Suprapubic skin (tissue), 4 donors: ENCODE measurements at regions not wholly inside any gene's neighbourhood (a gene's known extent, or its start where the extent isn't known, plus 50 kb on each side); places are given as distances from the start of the nearest gene placed in this dataset.
A peak's percentile ranks its signal among the peaks of the same experiment; 100 is the strongest.

Experiments used
- DNase-seq, 2 donors: peaks; one replicate each; pipeline ENCODE4 v3.0.0-alpha.2; 2019; ENCODE audit warnings: low spot score in 2 of 2
- H3K27ac ChIP-seq: fragments of 200-600 bp; sonication (generic); one replicate; pipeline ENCODE4 v1.5.1; 2019
- H3K27me3 ChIP-seq: fragments of 200-600 bp; sonication (generic); one replicate; pipeline ENCODE4 v1.5.1; 2019
- H3K36me3 ChIP-seq: fragments of 200-600 bp; sonication (generic); one replicate; pipeline ENCODE4 v1.5.1; 2019
- H3K4me1 ChIP-seq: fragments of 200-600 bp; sonication (generic); one replicate; pipeline ENCODE4 v1.5.1; 2019
- H3K4me3 ChIP-seq: fragments of 200-600 bp; sonication (generic); one replicate; pipeline ENCODE4 v1.5.1; 2019; ENCODE audit warnings: mild to moderate bottlenecking
- H3K9me3 ChIP-seq: fragments of 200-600 bp; sonication (generic); one replicate; pipeline ENCODE4 v1.5.1; 2019
- CTCF ChIP-seq, 2 donors: fragments of 200-600 bp in 1 of 2; fragments of 450-650 bp in 1 of 2; sonication (generic) in 1 of 2; IDR thresholded peaks; one replicate each; pipeline ENCODE4 v1.5.1; 2016 to 2019; ENCODE audit warnings: antibody characterized with exemption in 2 of 2, mild to moderate bottlenecking in 1 of 2, moderate library complexity in 1 of 2
- EP300 ChIP-seq: sonication (generic); formaldehyde crosslinking; IDR thresholded peaks from one replicate; pipeline ENCODE4 v1.6.1; 2017; ENCODE audit warnings: antibody characterized with exemption
- POLR2A ChIP-seq, 2 donors: fragments of 450-650 bp; IDR thresholded peaks; one replicate each; pipeline ENCODE4 v1.6.1; 2017; ENCODE audit warnings: antibody characterized with exemption in 2 of 2, mild to moderate bottlenecking in 2 of 2, moderate library complexity in 2 of 2
- POLR2AphosphoS5 ChIP-seq, 3 donors: sonication (generic); formaldehyde crosslinking; IDR thresholded peaks; one replicate each; pipeline ENCODE4 v1.6.1; 2017; ENCODE audit warnings: antibody characterized with exemption in 3 of 3
- WGBS: methylation state at CpG from one replicate; pipeline ENCODE4 v1.1.5; 2018; 5-methylcytosine and 5-hydroxymethylcytosine counted together

DNA sequence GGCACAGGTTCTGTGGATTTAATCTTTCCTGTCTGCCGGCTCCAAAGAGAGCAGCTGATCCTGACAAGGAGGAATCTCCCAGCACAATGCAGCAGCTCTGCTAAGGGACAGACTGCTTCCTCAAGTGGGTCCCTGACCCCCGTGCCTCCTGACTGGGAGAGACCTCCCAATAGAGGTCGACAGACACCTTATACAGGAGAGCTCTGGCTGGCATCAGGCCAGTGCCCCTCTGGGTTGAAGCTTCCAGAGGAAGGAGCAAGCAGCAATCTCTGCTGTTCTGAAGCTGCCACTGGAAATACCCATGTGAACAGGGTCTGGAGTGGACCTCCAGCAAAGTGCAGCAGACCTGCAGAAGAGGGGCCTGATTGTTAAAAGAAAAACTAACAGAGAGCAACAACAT lies 630.2 kb upstream of the FTMT start:
- TF ChIP-seq EP300 (no peak), POLR2A (IDR thresholded peaks at IDR 0.05) (no peak), CTCF (IDR thresholded peaks at IDR 0.05) (no peak), POLR2AphosphoS5 (IDR thresholded peaks at IDR 0.05) (no peak)
- DNase-seq: peak in 1 of 2 donors; percentile 33
- H3K4me3 ChIP-seq: no peak overlapping the region
- WGBS: no CpG with 5 or more reads among the region's 3 CpGs
- H3K4me1 ChIP-seq: no peaks in the 10 kb centered on the region
- H3K27me3 ChIP-seq: no peaks in the 10 kb centered on the region
- no peaks in the 10 kb centered on the region for H3K36me3 ChIP-seq
- no peaks in the 10 kb centered on the region for H3K9me3 ChIP-seq
- H3K27ac ChIP-seq: no peak overlapping the region

DNA sequence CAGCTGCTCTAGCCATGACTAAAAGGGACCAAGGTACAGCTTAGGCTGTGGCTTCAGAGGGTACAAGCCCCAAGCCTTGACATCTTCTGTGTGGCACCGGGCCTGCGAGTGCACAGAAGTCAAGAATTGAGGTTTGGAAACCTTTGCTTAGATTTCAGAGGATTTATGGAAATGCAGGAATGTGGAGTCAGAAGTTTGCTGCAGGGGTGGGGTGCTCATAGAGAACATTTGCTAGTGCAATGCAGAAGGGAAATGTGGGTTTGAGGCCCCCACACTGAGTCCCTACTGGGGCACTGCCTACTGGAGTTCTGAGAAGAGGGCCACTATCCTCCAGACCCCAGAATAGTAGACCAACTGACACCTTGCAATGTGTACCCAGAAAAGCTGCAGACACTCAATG lies 624.9 kb upstream of the FTMT start:
- Histone ChIP-seq H3K4me1 (no peaks in the 10 kb centered on the region), H3K27me3 (no peaks in the 10 kb centered on the region), H3K9me3 (no peaks in the 10 kb centered on the region), H3K36me3 (no peaks in the 10 kb centered on the region), H3K27ac (no peak overlapping the region), H3K4me3 (no peak overlapping the region)
- TF ChIP-seq POLR2A (IDR thresholded peaks at IDR 0.05): no peak
- no peak for TF ChIP-seq POLR2AphosphoS5 (IDR thresholded peaks at IDR 0.05)
- TF ChIP-seq CTCF (IDR thresholded peaks at IDR 0.05): no peak
- TF ChIP-seq EP300: no peak
- DNase-seq: no peak
- WGBS: 45% methylated on average over 2 of the region's 2 CpGs

GRCh38 chr5:121239951-121240350 lies 611.7 kb upstream of the FTMT start:
- Histone ChIP-seq H3K4me1 (no peaks in the 10 kb centered on the region), H3K27ac (no peak overlapping the region), H3K27me3 (no peaks in the 10 kb centered on the region), H3K9me3 (no peaks in the 10 kb centered on the region), H3K4me3 (no peak overlapping the region), H3K36me3 (no peaks in the 10 kb centered on the region)
- DNase-seq: no peak
- no peak for TF ChIP-seq CTCF (IDR thresholded peaks at IDR 0.05)
- TF ChIP-seq POLR2AphosphoS5 (IDR thresholded peaks at IDR 0.05): no peak
- no peak for TF ChIP-seq POLR2A (IDR thresholded peaks at IDR 0.05)
- no peak for TF ChIP-seq EP300

GRCh38 chr5:121246971-121247370 lies 604.7 kb upstream of the FTMT start:
- 69% methylated on average over 3 of the region's 3 CpGs for WGBS
- Histone ChIP-seq H3K9me3 (no peaks in the 10 kb centered on the region), H3K36me3 (no peaks in the 10 kb centered on the region), H3K27ac (no peak overlapping the region), H3K27me3 (no peaks in the 10 kb centered on the region), H3K4me1 (no peaks in the 10 kb centered on the region), H3K4me3 (no peak overlapping the region)
- DNase-seq: no peak
- no peak for TF ChIP-seq CTCF (IDR thresholded peaks at IDR 0.05)
- TF ChIP-seq EP300: no peak
- TF ChIP-seq POLR2A (IDR thresholded peaks at IDR 0.05): no peak
- no peak for TF ChIP-seq POLR2AphosphoS5 (IDR thresholded peaks at IDR 0.05)

DNA sequence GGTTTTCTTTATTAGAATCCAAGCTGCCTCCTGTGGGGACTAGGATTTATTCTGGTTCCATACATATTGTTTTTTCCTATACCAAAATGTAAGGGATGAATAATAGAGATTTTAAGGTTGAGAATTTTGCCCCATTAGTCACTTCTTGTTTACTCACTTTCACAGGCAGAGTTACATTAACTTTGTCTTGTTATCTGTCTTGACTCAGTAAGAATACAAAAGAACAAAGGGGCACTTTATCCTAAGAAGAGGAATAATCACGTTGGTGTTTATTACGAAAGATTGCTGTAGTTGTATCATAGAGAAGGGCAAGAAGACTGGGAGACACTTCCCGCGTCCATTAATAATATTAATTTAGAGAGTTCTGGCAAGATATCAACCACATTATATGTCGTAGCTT lies 599.7 kb upstream of the FTMT start:
- DNase-seq: no peak
- no peak overlapping the region for H3K27ac ChIP-seq
- no peaks in the 10 kb centered on the region for H3K27me3 ChIP-seq
- no peak overlapping the region for H3K4me3 ChIP-seq
- H3K36me3 ChIP-seq: no peaks in the 10 kb centered on the region
- TF ChIP-seq EP300: no peak
- no peak for TF ChIP-seq POLR2AphosphoS5 (IDR thresholded peaks at IDR 0.05)
- TF ChIP-seq POLR2A (IDR thresholded peaks at IDR 0.05): no peak
- no peak for TF ChIP-seq CTCF (IDR thresholded peaks at IDR 0.05)
- H3K9me3 ChIP-seq: no peaks in the 10 kb centered on the region
- WGBS: 69% methylated on average over 5 of the region's 5 CpGs
- no peaks in the 10 kb centered on the region for H3K4me1 ChIP-seq
